Peyer's patch (tissue), 4 donors: ENCODE measurements at regions not wholly inside any gene's neighbourhood (a gene's known extent, or its start where the extent isn't known, plus 50 kb on each side); places are given as distances from the start of the nearest gene placed in this dataset.

Source experiments
- POLR2A ChIP-seq, 2 donors: fragments of 450-650 bp; IDR thresholded peaks; one replicate each; pipeline ENCODE4 v1.5.1; 2017; ENCODE audit warnings: antibody characterized with exemption in 2 of 2, mild to moderate bottlenecking in 2 of 2, moderate library complexity in 2 of 2
- TF ChIP-seq, protein P1 (sequence below), 6 experiments: fragments of 450-650 bp in 4 of 6; fragments of 200-600 bp in 2 of 6; sonication (generic) in 1 of 6; IDR thresholded peaks; one replicate each; pipeline ENCODE4 v1.5.1; 2017 to 2019; ENCODE audit warnings: antibody characterized with exemption in 6 of 6, mild to moderate bottlenecking in 3 of 6, moderate library complexity in 1 of 6

DNA sequence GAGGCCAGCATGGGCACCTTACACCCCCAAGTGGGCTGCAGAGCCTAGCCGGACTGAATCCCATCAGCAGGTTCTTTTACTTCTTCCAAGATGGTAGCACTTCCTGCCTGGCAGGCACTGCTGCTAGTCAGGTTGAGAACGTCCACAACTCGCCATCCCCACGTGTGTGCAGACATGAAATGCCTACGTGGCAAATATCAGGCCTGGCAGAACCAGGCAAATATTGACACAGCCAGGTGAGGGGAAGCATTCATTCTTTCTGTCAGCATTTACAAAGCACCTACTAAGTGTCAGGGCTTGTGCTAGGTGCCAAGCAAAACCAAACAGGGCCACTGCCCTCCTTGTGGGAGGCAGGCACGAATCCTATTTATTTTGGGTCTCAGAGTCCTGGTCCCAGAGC is 52.3 kb upstream of the SIM2 start:
- TF ChIP-seq POLR2A (IDR thresholded peaks at IDR 0.05), result no peak
- TF ChIP-seq, protein P1, sequence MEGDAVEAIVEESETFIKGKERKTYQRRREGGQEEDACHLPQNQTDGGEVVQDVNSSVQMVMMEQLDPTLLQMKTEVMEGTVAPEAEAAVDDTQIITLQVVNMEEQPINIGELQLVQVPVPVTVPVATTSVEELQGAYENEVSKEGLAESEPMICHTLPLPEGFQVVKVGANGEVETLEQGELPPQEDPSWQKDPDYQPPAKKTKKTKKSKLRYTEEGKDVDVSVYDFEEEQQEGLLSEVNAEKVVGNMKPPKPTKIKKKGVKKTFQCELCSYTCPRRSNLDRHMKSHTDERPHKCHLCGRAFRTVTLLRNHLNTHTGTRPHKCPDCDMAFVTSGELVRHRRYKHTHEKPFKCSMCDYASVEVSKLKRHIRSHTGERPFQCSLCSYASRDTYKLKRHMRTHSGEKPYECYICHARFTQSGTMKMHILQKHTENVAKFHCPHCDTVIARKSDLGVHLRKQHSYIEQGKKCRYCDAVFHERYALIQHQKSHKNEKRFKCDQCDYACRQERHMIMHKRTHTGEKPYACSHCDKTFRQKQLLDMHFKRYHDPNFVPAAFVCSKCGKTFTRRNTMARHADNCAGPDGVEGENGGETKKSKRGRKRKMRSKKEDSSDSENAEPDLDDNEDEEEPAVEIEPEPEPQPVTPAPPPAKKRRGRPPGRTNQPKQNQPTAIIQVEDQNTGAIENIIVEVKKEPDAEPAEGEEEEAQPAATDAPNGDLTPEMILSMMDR (IDR thresholded peaks at IDR 0.05), result no peak
